ENCODE measurements at regions not wholly inside any gene's neighbourhood (a gene's known extent, or its start where the extent isn't known, plus 50 kb on each side); places are given as distances from the start of the nearest gene placed in this dataset.

DNA sequence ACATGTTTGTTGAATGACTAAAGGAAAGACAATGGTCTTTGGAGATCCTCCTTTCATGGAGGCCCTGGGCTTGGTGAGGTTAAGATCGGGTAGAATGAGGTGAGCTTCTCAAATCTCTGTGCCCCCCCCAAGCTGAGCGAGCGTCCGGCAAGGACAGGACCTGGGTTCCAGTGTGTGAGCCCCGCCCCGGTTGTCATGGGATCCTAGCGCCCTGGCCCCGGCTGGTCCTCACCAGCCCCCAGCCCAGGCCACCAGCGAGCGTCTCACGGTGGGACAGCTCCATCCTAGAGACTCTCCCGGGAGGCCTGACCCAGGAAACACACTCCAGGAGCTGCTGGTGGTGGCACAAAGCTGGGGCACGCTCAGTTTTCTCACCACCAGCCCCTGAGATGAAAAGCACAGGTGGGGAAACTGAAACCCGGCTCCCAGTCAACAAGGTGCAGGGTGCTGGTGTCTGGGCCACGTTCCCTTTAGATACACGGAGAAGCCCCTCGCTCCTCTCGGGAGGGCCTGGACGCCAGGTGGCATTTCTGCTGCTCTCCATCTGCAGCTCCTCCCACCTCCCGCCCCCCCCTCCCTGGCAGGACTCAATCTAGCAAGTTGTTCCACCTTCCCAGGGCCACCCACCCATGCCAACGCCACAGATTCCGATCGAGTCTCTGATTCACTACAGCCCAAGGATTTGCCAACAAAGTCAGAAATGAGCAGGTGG, 131.3 kb upstream of the PPP1R26 start:
- intact Hi-C loops (cut with DNase I): no loop called here
- TF ChIP-seq, protein P1, sequence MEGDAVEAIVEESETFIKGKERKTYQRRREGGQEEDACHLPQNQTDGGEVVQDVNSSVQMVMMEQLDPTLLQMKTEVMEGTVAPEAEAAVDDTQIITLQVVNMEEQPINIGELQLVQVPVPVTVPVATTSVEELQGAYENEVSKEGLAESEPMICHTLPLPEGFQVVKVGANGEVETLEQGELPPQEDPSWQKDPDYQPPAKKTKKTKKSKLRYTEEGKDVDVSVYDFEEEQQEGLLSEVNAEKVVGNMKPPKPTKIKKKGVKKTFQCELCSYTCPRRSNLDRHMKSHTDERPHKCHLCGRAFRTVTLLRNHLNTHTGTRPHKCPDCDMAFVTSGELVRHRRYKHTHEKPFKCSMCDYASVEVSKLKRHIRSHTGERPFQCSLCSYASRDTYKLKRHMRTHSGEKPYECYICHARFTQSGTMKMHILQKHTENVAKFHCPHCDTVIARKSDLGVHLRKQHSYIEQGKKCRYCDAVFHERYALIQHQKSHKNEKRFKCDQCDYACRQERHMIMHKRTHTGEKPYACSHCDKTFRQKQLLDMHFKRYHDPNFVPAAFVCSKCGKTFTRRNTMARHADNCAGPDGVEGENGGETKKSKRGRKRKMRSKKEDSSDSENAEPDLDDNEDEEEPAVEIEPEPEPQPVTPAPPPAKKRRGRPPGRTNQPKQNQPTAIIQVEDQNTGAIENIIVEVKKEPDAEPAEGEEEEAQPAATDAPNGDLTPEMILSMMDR (IDR thresholded peaks at IDR 0.05): no peak
- H3K27me3 ChIP-seq: no peaks in the 10 kb centered on the region

DNA sequence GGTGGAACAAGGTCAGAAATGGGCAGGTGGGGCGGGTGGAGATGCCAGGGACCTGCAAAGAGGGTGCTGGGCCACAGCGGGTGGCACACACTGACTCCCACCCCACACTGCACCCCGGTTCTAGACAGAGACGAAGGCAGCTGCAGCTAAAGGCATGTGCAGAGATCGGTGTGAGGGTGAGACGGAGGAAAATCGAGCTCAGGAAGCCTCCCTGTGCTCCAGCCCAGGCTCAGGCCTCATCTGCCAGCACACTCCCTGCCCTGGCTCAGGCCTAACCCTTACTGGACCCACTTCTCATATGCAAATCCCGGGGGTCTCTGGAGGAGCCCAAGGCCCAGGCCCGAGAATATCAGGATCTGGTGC, 130.8 kb upstream of the PPP1R26 start:
- Histone ChIP-seq H3K27me3 (no peaks in the 10 kb centered on the region), H3K9me3 (no peaks in the 10 kb centered on the region), H3K4me3 (no peak overlapping the region), H3K27ac (no peak overlapping the region), H3K4me1 (no peaks in the 10 kb centered on the region), H3K36me3 (no peaks in the 10 kb centered on the region)
- TF ChIP-seq POLR2AphosphoS5 (IDR thresholded peaks at IDR 0.05; ENCODE audit: insufficient read depth in 1 of 2, low read depth in 1 of 2) (no peak), POLR2A (IDR thresholded peaks at IDR 0.05) (no peak)
- TF ChIP-seq, protein P1 (IDR thresholded peaks at IDR 0.05): no peak
- intact Hi-C loops (cut with DNase I): no loop called here
- DNase-seq (ENCODE audit: extremely low spot score in 2 of 2): no peak

More for the DNA sequence above, 131.3 kb upstream of the PPP1R26 start:
- H3K36me3 ChIP-seq: no peaks in the 10 kb centered on the region
- H3K9me3 ChIP-seq: no peaks in the 10 kb centered on the region
- H3K4me3 ChIP-seq: no peak overlapping the region
- no peak for DNase-seq (ENCODE audit: extremely low spot score in 2 of 2)
- no peaks in the 10 kb centered on the region for H3K4me1 ChIP-seq
- H3K27ac ChIP-seq: no peak overlapping the region

DNA sequence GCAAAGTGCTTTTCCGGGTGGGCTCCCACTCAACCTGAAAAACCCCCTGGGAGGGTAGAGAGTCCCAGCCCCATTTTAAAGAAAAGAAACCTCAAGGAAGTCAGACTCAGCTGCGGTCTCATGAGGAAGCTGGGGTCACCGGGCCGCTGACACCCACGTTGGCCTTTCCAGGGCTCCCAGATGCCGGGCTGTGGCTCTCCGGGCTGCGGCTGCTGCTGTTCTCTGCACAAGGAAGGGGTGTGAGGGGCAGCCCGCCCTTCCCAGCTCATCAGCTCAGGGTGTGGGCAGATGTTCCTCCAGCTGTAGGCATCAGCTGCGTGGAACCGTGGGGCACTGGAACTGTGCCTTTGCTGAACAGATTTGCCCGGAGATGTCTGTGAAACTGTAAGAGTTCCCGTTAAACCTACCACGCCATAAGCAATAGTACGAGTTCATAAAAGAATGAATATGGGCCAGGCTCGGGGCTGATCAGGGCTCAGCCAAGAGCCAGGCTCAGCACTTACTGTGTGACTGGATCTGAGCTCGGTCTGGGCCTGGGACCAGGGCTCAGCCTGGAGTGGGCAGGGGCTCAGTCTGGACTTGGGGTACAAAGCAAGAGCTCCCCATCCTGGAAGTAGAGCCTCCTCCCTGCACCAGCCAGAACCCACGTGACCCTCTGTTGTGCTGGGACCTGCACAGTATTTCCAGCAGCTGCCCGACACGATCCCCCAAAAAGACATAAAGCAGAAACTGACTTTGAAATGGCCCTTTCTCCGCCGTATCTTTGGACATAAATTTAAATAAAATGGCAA, 130.2 kb upstream of the PPP1R26 start:
- Histone ChIP-seq H3K27ac (no peak overlapping the region), H3K36me3 (no peaks in the 10 kb centered on the region), H3K4me1 (no peaks in the 10 kb centered on the region), H3K9me3 (no peaks in the 10 kb centered on the region), H3K4me3 (no peak overlapping the region), H3K27me3 (no peaks in the 10 kb centered on the region)
- DNase-seq (ENCODE audit: extremely low spot score in 2 of 2): no peak
- intact Hi-C loops (cut with DNase I): no loop called here
- no peak for TF ChIP-seq POLR2A (IDR thresholded peaks at IDR 0.05)
- TF ChIP-seq, protein P1 (IDR thresholded peaks at IDR 0.05): no peak
- no peak for TF ChIP-seq POLR2AphosphoS5 (IDR thresholded peaks at IDR 0.05; ENCODE audit: insufficient read depth in 1 of 2, low read depth in 1 of 2)

DNA sequence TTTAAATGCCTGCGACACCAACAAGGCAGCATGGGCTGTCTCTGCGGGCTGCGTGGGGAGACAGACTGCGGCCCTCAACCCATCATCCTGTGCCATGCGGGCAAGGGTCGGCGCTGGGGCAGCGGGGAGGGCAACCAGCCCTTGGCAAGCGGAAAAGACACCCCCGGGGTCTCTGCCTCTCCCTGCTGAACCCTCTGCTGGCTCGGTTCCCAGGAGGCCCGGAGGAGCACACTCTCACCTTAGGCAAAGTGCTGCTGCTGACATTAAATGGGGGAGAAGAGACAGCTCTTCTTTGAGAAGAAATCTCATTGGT, 129.6 kb upstream of the PPP1R26 start:
- TF ChIP-seq POLR2AphosphoS5 (IDR thresholded peaks at IDR 0.05; ENCODE audit: insufficient read depth in 1 of 2, low read depth in 1 of 2) (no peak), POLR2A (IDR thresholded peaks at IDR 0.05) (no peak)
- TF ChIP-seq, protein P1 (IDR thresholded peaks at IDR 0.05): no peak
- H3K27ac ChIP-seq: no peak overlapping the region
- H3K4me1 ChIP-seq: no peaks in the 10 kb centered on the region
- no peak for DNase-seq (ENCODE audit: extremely low spot score in 2 of 2)
- no peaks in the 10 kb centered on the region for H3K36me3 ChIP-seq
- intact Hi-C loops (cut with DNase I): no loop called here
- no peaks in the 10 kb centered on the region for H3K9me3 ChIP-seq
- no peak overlapping the region for H3K4me3 ChIP-seq
- no peaks in the 10 kb centered on the region for H3K27me3 ChIP-seq

DNA sequence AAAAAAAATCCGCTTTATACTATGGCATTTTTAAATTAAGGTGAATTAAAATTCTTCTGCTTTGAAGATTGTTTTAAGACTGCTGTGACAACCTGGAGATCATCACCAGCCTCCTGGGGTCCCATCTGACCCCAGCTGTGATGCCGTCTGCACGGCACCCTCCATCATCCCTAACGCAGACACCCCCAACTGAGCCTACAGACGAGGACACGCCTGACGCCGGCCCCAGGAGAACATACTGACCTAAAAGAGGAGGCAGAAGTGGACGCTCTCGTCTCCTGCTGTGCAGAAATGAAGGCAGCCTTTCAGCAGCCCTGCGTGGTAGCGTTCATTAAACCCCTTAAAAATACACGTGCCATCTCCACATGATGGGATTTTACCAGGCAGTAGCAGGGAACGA, 125.6 kb upstream of the PPP1R26 start:
- Histone ChIP-seq H3K9me3 (no peaks in the 10 kb centered on the region), H3K27me3 (no peaks in the 10 kb centered on the region), H3K27ac (no peak overlapping the region), H3K36me3 (no peaks in the 10 kb centered on the region), H3K4me1 (no peaks in the 10 kb centered on the region), H3K4me3 (no peak overlapping the region)
- TF ChIP-seq POLR2AphosphoS5 (IDR thresholded peaks at IDR 0.05; ENCODE audit: insufficient read depth in 1 of 2, low read depth in 1 of 2) (no peak), POLR2A (IDR thresholded peaks at IDR 0.05) (no peak)
- TF ChIP-seq, protein P1 (IDR thresholded peaks at IDR 0.05): no peak
- intact Hi-C loops (cut with DNase I): no loop called here
- no peak for DNase-seq (ENCODE audit: extremely low spot score in 2 of 2)

Measured in vagina (tissue), 2 donors.